HTR-8/SVneo (cell line): ENCODE measurements at regions not wholly inside any gene's neighbourhood (a gene's known extent, or its start where the extent isn't known, plus 50 kb on each side); places are given as distances from the start of the nearest gene placed in this dataset.

Experiments used
- DNase-seq: peaks from one replicate; pipeline ENCODE4 v3.0.0; 2011; ENCODE audit warnings: low spot score, mixed read lengths; ENCODE audit not compliant: insufficient read length
- FAIRE-seq: peaks from 2 replicates; lab custom pipeline; 2011; peaks lifted over from hg19 to GRCh38; lab: Jason Lieb, UNC

- DNase-seq, result no peak
- no peak for FAIRE-seq
Observed at GRCh38 chr2:22801970-22802369, 583.0 kb upstream of the KLHL29 start.

GRCh38 chr2:22807872-22808271 lies 577.1 kb upstream of the KLHL29 start:
- DNase-seq (no peak), FAIRE-seq (no peak)

GRCh38 chr2:22810602-22811001 lies 574.4 kb upstream of the KLHL29 start:
- no peak for DNase-seq
- FAIRE-seq, result no peak

- FAIRE-seq (no peak), DNase-seq (no peak)
Observed at GRCh38 chr2:22812065-22812680, 572.8 kb upstream of the KLHL29 start.

GRCh38 chr2:22817197-22817596 lies 567.8 kb upstream of the KLHL29 start:
- DNase-seq (no peak), FAIRE-seq (no peak)

- DNase-seq (no peak), FAIRE-seq (no peak)
Observed at GRCh38 chr2:22821458-22821857, 563.5 kb upstream of the KLHL29 start.

GRCh38 chr2:22822835-22823234 lies 562.1 kb upstream of the KLHL29 start:
- DNase-seq (no peak), FAIRE-seq (no peak)

GRCh38 chr2:22824618-22825017 lies 560.4 kb upstream of the KLHL29 start:
- FAIRE-seq (no peak), DNase-seq (no peak)

GRCh38 chr2:22826703-22827102 lies 558.3 kb upstream of the KLHL29 start:
- FAIRE-seq, result no peak
- DNase-seq, result no peak

- DNase-seq, result no peak
- no peak for FAIRE-seq
Observed at GRCh38 chr2:22829791-22830190, 555.2 kb upstream of the KLHL29 start.

GRCh38 chr2:22832196-22832595 lies 552.8 kb upstream of the KLHL29 start:
- FAIRE-seq (no peak), DNase-seq (no peak)

GRCh38 chr2:22838461-22838860 lies 546.5 kb upstream of the KLHL29 start:
- no peak for DNase-seq
- FAIRE-seq, result no peak

- FAIRE-seq (no peak), DNase-seq (no peak)
Observed at GRCh38 chr2:22842205-22842869, 542.6 kb upstream of the KLHL29 start.

GRCh38 chr2:22843919-22844537 lies 541.0 kb upstream of the KLHL29 start:
- DNase-seq, result no peak
- no peak for FAIRE-seq

- FAIRE-seq, result no peak
- DNase-seq, result no peak
Observed at GRCh38 chr2:22850310-22850709, 534.7 kb upstream of the KLHL29 start.

GRCh38 chr2:22854588-22854987 lies 530.4 kb upstream of the KLHL29 start:
- FAIRE-seq (no peak), DNase-seq (no peak)

- no peak for FAIRE-seq
Observed at GRCh38 chr2:22855081-22855480, 529.9 kb upstream of the KLHL29 start.

GRCh38 chr2:22855761-22856184 lies 529.2 kb upstream of the KLHL29 start:
- no peak for DNase-seq
- no peak for FAIRE-seq

More at GRCh38 chr2:22855081-22855480, 529.9 kb upstream of the KLHL29 start:
- DNase-seq, result no peak

GRCh38 chr2:22867973-22868372 lies 517.0 kb upstream of the KLHL29 start:
- no peak for FAIRE-seq
- no peak for DNase-seq

- DNase-seq (no peak), FAIRE-seq (no peak)
Observed at GRCh38 chr2:22878121-22878520, 506.9 kb upstream of the KLHL29 start.

- DNase-seq, result no peak
- no peak for FAIRE-seq
Observed at GRCh38 chr2:22879009-22879863, 505.7 kb upstream of the KLHL29 start.
